Transverse colon (tissue), 4 donors: ENCODE measurements at regions not wholly inside any gene's neighbourhood (a gene's known extent, or its start where the extent isn't known, plus 50 kb on each side); places are given as distances from the start of the nearest gene placed in this dataset.

Experiments used
- CTCF ChIP-seq, 5 experiments: fragments of 200-600 bp in 3 of 5; fragments of 450-650 bp in 2 of 5; sonication (generic) in 3 of 5; IDR thresholded peaks; 1 replicate in 2 of 5; 2 replicates in 3 of 5; pipeline ENCODE4 v1.5.1; 2016 to 2017; ENCODE audit warnings: antibody characterized with exemption in 5 of 5, inconsistent platforms in 3 of 5, mild to moderate bottlenecking in 2 of 5, moderate library complexity in 1 of 5
- POLR2AphosphoS5 ChIP-seq, 3 donors: sonication (generic); formaldehyde crosslinking; IDR thresholded peaks; one replicate each; pipeline ENCODE4 v1.6.1; 2016; ENCODE audit warnings: antibody characterized with exemption in 3 of 3

GRCh38 chr19:41511628-41512027 lies 64.3 kb upstream of the CEACAM21 start:
- TF ChIP-seq POLR2AphosphoS5 (IDR thresholded peaks at IDR 0.05) (no peak), CTCF (IDR thresholded peaks at IDR 0.05) (no peak)
